ENCODE measurements at regions not wholly inside any gene's neighbourhood (a gene's known extent, or its start where the extent isn't known, plus 50 kb on each side); places are given as distances from the start of the nearest gene placed in this dataset.
A peak's percentile ranks its signal among the peaks of the same experiment; 100 is the strongest.

DNA sequence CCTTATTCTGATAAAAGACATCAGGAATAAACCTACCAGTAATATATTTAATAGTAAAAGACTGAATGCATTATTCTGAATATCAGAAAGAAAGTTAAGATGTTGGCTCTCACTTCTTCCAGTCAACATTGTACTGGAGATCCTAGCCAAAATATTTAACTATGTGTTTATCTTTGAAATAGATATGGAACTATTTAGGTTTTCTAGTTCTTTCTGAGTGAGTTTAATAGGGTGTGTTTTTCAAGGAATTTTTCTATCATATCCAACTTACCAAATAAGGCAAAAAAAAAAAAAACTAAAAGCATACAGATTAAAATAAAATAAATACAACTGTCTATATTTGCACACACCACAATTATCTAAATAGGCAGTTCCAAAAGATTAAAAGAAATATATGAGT is 478.9 kb upstream of the LMO3 start:
- H3K4me3 Mint-ChIP-seq: no peak overlapping the region
- peaks cover 3% of the 10 kb centered on the region for H3K9me3 ChIP-seq (ENCODE audit: control insufficient read depth, low read length)
- no peak overlapping the region for H3K27ac Mint-ChIP-seq
- H3K36me3 Mint-ChIP-seq (ENCODE audit: low read depth): peaks cover 4% of the 10 kb centered on the region
- DNase-seq: no peak
- no peaks in the 10 kb centered on the region for H3K4me1 ChIP-seq (ENCODE audit: control insufficient read depth, insufficient read depth, low read length)
- H3K4me3 ChIP-seq (ENCODE audit: low read length): no peak overlapping the region
- TF ChIP-seq CTCF (conservative IDR thresholded peaks at IDR 0.05): no peak
- no peaks in the 10 kb centered on the region for H3K27me3 ChIP-seq (ENCODE audit: control insufficient read depth, insufficient read depth, low read length, poor library complexity, severe bottlenecking)
- no peaks in the 10 kb centered on the region for H3K36me3 ChIP-seq (ENCODE audit: control insufficient read depth, insufficient read depth, low read length)
- H3K4me1 Mint-ChIP-seq: peaks cover 7% of the 10 kb centered on the region
- H3K9ac ChIP-seq (ENCODE audit: extremely low read depth, low read length, poor library complexity, severe bottlenecking): no peak overlapping the region
- no peak overlapping the region for H3K27ac ChIP-seq (ENCODE audit: low read depth, low read length)
- H3K27me3 Mint-ChIP-seq (ENCODE audit: insufficient read depth): no peaks in the 10 kb centered on the region
- H3K9me3 Mint-ChIP-seq: peaks cover 12% of the 10 kb centered on the region

DNA sequence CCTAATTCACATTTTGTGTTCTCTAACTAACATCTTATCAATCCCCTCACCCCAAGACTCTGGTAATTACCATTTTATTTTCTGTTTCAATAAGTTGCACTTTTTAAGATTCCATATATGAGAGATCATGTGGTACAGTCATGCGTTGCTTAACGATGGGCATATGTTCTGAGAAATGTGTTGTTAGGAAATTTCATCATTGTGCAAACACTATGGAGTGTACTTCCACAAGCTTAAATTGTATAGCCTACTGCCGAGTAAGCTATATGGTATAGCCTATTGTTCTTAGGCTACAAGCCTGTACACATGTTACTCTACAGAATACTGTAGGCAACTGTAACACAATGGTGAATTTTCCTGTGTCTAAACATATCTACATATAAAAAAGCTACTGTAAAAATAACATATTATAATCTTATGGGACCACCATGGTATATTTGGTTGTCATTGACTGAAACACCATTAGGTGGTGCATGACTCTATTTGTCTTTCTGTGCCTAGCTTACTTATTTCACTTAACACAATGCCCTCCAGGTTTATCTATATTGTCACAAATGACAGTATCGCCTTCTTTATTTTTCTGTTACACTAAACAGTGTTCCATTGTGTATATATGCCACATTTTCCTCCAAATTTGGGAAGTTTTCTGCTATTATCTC is 473.4 kb upstream of the LMO3 start:
- Histone ChIP-seq H3K36me3 (ENCODE audit: control insufficient read depth, insufficient read depth, low read length) (no peaks in the 10 kb centered on the region), H3K4me1 (ENCODE audit: control insufficient read depth, insufficient read depth, low read length) (no peaks in the 10 kb centered on the region), H3K9me3 (ENCODE audit: control insufficient read depth, low read length) (no peaks in the 10 kb centered on the region), H3K27me3 (ENCODE audit: control insufficient read depth, insufficient read depth, low read length, poor library complexity, severe bottlenecking) (no peaks in the 10 kb centered on the region), H3K9ac (ENCODE audit: extremely low read depth, low read length, poor library complexity, severe bottlenecking) (no peak overlapping the region), H3K4me3 (ENCODE audit: low read length) (no peak overlapping the region), H3K27ac (ENCODE audit: low read depth, low read length) (no peak overlapping the region)
- Mint-ChIP-seq H3K27ac (no peak overlapping the region), H3K4me1 (peaks cover 22% of the 10 kb centered on the region), H3K36me3 (ENCODE audit: low read depth) (peaks cover 4% of the 10 kb centered on the region), H3K9me3 (peaks cover 5% of the 10 kb centered on the region), H3K4me3 (no peak overlapping the region), H3K27me3 (ENCODE audit: insufficient read depth) (no peaks in the 10 kb centered on the region)
- TF ChIP-seq CTCF (conservative IDR thresholded peaks at IDR 0.05): peak; percentile 81
- WGBS, 2 experiments (ENCODE audit: insufficient coverage in 1 of 2, insufficient read length in 1 of 2): 86 to 95% methylated on average over 4 of the region's 4 CpGs
- no peak for DNase-seq

DNA sequence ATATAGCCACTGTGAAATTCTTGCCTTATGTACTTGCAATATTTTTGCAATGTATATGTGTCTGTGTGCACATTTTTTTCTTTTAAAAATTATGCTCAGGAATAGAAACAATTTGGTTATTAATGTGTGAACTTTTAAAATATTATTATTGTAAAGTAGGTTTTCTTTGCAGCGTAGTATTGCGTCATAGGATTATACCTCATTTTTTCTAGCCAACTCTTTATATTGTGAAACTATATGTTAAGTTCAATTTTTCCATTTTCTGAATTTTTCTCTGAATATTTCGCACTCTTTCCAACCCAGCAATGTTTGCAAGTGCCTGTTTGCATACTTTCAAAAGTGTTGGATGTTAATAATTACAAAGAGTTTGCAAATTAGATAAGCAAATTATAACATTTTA is 471.6 kb upstream of the LMO3 start:
- Mint-ChIP-seq H3K4me3 (no peak overlapping the region), H3K4me1 (peaks cover 15% of the 10 kb centered on the region), H3K27ac (no peak overlapping the region), H3K27me3 (ENCODE audit: insufficient read depth) (no peaks in the 10 kb centered on the region), H3K9me3 (no peaks in the 10 kb centered on the region), H3K36me3 (ENCODE audit: low read depth) (no peaks in the 10 kb centered on the region)
- Histone ChIP-seq H3K4me1 (ENCODE audit: control insufficient read depth, insufficient read depth, low read length) (no peaks in the 10 kb centered on the region), H3K9me3 (ENCODE audit: control insufficient read depth, low read length) (no peaks in the 10 kb centered on the region), H3K9ac (ENCODE audit: extremely low read depth, low read length, poor library complexity, severe bottlenecking) (no peak overlapping the region), H3K27ac (ENCODE audit: low read depth, low read length) (no peak overlapping the region), H3K27me3 (ENCODE audit: control insufficient read depth, insufficient read depth, low read length, poor library complexity, severe bottlenecking) (no peaks in the 10 kb centered on the region), H3K36me3 (ENCODE audit: control insufficient read depth, insufficient read depth, low read length) (no peaks in the 10 kb centered on the region), H3K4me3 (ENCODE audit: low read length) (no peak overlapping the region)
- no CpG with 5 or more reads among the region's 3 CpGs for WGBS, 2 experiments (ENCODE audit: insufficient coverage in 1 of 2, insufficient read length in 1 of 2)
- no peak for TF ChIP-seq CTCF (conservative IDR thresholded peaks at IDR 0.05)
- no peak for DNase-seq

All from endodermal cell (in vitro differentiated cells).